ENCODE measurements at regions not wholly inside any gene's neighbourhood (a gene's known extent, or its start where the extent isn't known, plus 50 kb on each side); places are given as distances from the start of the nearest gene placed in this dataset.

- TF ChIP-seq CTCF (IDR thresholded peaks at IDR 0.05; ENCODE audit: low read depth, low read length): no peak
- DNase-seq (ENCODE audit: extremely low read depth, low read depth): no peak
Observed at GRCh38 chr5:15254607-15255006, 245.4 kb upstream of the FBXL7 start.

GRCh38 chr5:15252331-15252730 lies 247.6 kb upstream of the FBXL7 start:
- no peak for DNase-seq (ENCODE audit: extremely low read depth, low read depth)

GRCh38 chr5:15249152-15249551 lies 250.8 kb upstream of the FBXL7 start:
- DNase-seq (ENCODE audit: extremely low read depth, low read depth): no peak
- TF ChIP-seq CTCF (IDR thresholded peaks at IDR 0.05; ENCODE audit: low read depth, low read length): no peak

More at GRCh38 chr5:15252331-15252730, 247.6 kb upstream of the FBXL7 start:
- no peak for TF ChIP-seq CTCF (IDR thresholded peaks at IDR 0.05; ENCODE audit: low read depth, low read length)

GRCh38 chr5:15248731-15249130 lies 251.2 kb upstream of the FBXL7 start:
- no peak for DNase-seq (ENCODE audit: extremely low read depth, low read depth)
- no peak for TF ChIP-seq CTCF (IDR thresholded peaks at IDR 0.05; ENCODE audit: low read depth, low read length)

GRCh38 chr5:15245913-15246312 lies 254.1 kb upstream of the FBXL7 start:
- TF ChIP-seq CTCF (IDR thresholded peaks at IDR 0.05; ENCODE audit: low read depth, low read length): no peak
- DNase-seq (ENCODE audit: extremely low read depth, low read depth): no peak

- no peak for TF ChIP-seq CTCF (IDR thresholded peaks at IDR 0.05; ENCODE audit: low read depth, low read length)
- DNase-seq (ENCODE audit: extremely low read depth, low read depth): no peak
Observed at GRCh38 chr5:15243301-15244020, 256.5 kb upstream of the FBXL7 start.

GRCh38 chr5:15241216-15241821 lies 258.7 kb upstream of the FBXL7 start:
- no peak; the same call in 1 of the 2 replicates for TF ChIP-seq CTCF (IDR thresholded peaks at IDR 0.05; ENCODE audit: low read depth, low read length)
- no peak for DNase-seq (ENCODE audit: extremely low read depth, low read depth)
